Gastroesophageal sphincter (tissue), 4 donors: ENCODE measurements at regions not wholly inside any gene's neighbourhood (a gene's known extent, or its start where the extent isn't known, plus 50 kb on each side); places are given as distances from the start of the nearest gene placed in this dataset.

Experiments
- ATAC-seq: fragments of 150-250 bp; one replicate; pipeline ENCODE4 v1.9.1; 2016; ENCODE audit warnings: mild to moderate bottlenecking, moderate library complexity
- H3K27ac ChIP-seq, 4 donors: fragments of 200-600 bp; sonication (generic) in 3 of 4; 1 replicate in 3 of 4; 2 replicates in 1 of 4; pipeline ENCODE4 v1.5.1; 2016 to 2019
- H3K27me3 ChIP-seq: fragments of 200-600 bp; sonication (generic); one replicate; pipeline ENCODE4 v1.5.1; 2019
- H3K36me3 ChIP-seq, 2 donors: fragments of 200-600 bp; sonication (generic); one replicate each; pipeline ENCODE4 v1.5.1; 2019; ENCODE audit warnings: control low read depth in 1 of 2
- H3K4me1 ChIP-seq, 3 donors: fragments of 200-600 bp; sonication (generic); 1 replicate in 2 of 3; 2 replicates in 1 of 3; pipeline ENCODE4 v1.5.1; 2016 to 2019; ENCODE audit warnings: control low read depth in 2 of 3
- H3K4me3 ChIP-seq, 2 donors: fragments of 200-600 bp; sonication (generic); one replicate each; pipeline ENCODE4 v1.5.1; 2019; ENCODE audit warnings: mild to moderate bottlenecking in 1 of 2, moderate library complexity in 1 of 2
- H3K9me3 ChIP-seq, 3 donors: fragments of 200-600 bp; sonication (generic); one replicate each; pipeline ENCODE4 v1.5.1; 2017 to 2019; ENCODE audit warnings: control low read depth in 2 of 3
- EP300 ChIP-seq: sonication (generic); formaldehyde crosslinking; IDR thresholded peaks from one replicate; pipeline ENCODE4 v1.6.1; 2017; ENCODE audit warnings: antibody characterized with exemption, mild to moderate bottlenecking
- POLR2A ChIP-seq, 2 donors: fragments of 450-650 bp; IDR thresholded peaks; one replicate each; pipeline ENCODE4 v1.6.1; 2017; ENCODE audit warnings: antibody characterized with exemption in 2 of 2, mild to moderate bottlenecking in 2 of 2, moderate library complexity in 1 of 2
- POLR2AphosphoS5 ChIP-seq: sonication (generic); formaldehyde crosslinking; IDR thresholded peaks from one replicate; pipeline ENCODE4 v1.6.1; 2017; ENCODE audit warnings: antibody characterized with exemption
- WGBS, 2 donors: methylation state at CpG; one replicate each; pipeline ENCODE4 v1.1.5; 2018; ENCODE audit warnings: low coverage in 1 of 2; 5-methylcytosine and 5-hydroxymethylcytosine counted together
- TF ChIP-seq, protein P1 (sequence below), 4 experiments: fragments of 200-600 bp in 2 of 4; fragments of 450-650 bp in 2 of 4; sonication (generic) in 1 of 4; IDR thresholded peaks; one replicate each; pipeline ENCODE4 v1.5.1; 2017 to 2019; ENCODE audit warnings: antibody characterized with exemption in 4 of 4, mild to moderate bottlenecking in 2 of 4, moderate library complexity in 2 of 4

GRCh38 chr18:78244779-78245178 lies 734.8 kb upstream of the SALL3 start:
- no peak overlapping the region for H3K27ac ChIP-seq
- H3K9me3 ChIP-seq, result no peaks in the 10 kb centered on the region
- ATAC-seq, result no peak
- TF ChIP-seq, protein P1, sequence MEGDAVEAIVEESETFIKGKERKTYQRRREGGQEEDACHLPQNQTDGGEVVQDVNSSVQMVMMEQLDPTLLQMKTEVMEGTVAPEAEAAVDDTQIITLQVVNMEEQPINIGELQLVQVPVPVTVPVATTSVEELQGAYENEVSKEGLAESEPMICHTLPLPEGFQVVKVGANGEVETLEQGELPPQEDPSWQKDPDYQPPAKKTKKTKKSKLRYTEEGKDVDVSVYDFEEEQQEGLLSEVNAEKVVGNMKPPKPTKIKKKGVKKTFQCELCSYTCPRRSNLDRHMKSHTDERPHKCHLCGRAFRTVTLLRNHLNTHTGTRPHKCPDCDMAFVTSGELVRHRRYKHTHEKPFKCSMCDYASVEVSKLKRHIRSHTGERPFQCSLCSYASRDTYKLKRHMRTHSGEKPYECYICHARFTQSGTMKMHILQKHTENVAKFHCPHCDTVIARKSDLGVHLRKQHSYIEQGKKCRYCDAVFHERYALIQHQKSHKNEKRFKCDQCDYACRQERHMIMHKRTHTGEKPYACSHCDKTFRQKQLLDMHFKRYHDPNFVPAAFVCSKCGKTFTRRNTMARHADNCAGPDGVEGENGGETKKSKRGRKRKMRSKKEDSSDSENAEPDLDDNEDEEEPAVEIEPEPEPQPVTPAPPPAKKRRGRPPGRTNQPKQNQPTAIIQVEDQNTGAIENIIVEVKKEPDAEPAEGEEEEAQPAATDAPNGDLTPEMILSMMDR (IDR thresholded peaks at IDR 0.05), result no peak
- TF ChIP-seq POLR2A (IDR thresholded peaks at IDR 0.05), result no peak
- no peak for TF ChIP-seq POLR2AphosphoS5
- TF ChIP-seq EP300, result no peak
- H3K36me3 ChIP-seq, result no peaks in the 10 kb centered on the region
- peaks cover 44% of the 10 kb centered on the region for H3K27me3 ChIP-seq
- H3K4me1 ChIP-seq, result no peaks in the 10 kb centered on the region
- no peak overlapping the region for H3K4me3 ChIP-seq
- WGBS, 2 donors, result 59 to 71% methylated on average over 4 of the region's 4 CpGs

DNA sequence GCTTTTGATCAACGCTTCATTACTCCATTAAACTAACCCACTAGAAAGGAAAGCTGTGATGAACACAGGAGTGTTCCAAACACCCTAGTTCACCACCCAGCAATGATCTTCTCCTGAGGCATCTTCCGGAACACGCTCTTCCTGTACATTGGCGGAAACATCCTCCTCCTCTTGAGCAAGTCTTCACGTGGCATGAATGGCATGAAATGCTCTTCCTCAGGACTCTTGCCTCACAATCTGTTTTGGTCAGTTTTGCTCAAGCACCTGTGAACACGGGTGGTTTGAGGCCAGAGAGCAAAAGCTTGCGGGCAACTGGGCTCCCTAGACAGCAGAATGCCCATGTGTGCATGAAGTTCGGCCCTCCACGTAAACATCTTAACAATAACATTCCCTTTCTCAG lies 734.2 kb upstream of the SALL3 start:
- WGBS, 2 donors, result 86 to 91% methylated on average over 3 to 8 of the region's 9 CpGs
- no peak for TF ChIP-seq POLR2A (IDR thresholded peaks at IDR 0.05)
- TF ChIP-seq EP300, result no peak
- TF ChIP-seq POLR2AphosphoS5, result no peak
- TF ChIP-seq, protein P1 (IDR thresholded peaks at IDR 0.05), result no peak
- Histone ChIP-seq H3K4me1 (no peaks in the 10 kb centered on the region), H3K27ac (no peak overlapping the region), H3K36me3 (no peaks in the 10 kb centered on the region), H3K9me3 (no peaks in the 10 kb centered on the region), H3K27me3 (peaks cover 44% of the 10 kb centered on the region), H3K4me3 (no peak overlapping the region)
- no peak for ATAC-seq

DNA sequence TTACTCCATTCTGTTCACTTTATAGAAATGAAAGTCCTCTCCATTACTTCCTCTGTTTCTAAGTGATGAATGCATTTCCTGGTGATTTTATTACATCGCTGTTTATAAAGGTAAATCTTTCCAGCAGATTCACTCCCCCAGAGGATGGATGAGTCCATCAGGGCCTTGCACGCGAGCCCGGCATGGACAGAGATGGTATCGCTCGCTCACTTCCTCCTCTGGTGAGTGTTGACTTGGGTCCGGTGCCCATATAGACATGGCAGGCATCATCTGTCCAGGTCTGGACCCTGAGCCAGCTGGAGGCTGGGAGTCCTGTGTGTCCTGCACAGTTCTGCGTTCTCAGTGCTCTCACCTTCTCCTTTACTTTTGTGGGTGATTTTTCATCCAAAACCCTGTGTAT lies 733.6 kb upstream of the SALL3 start:
- Histone ChIP-seq H3K27ac (no peak overlapping the region), H3K4me1 (no peaks in the 10 kb centered on the region), H3K27me3 (peaks cover 45% of the 10 kb centered on the region), H3K9me3 (no peaks in the 10 kb centered on the region), H3K36me3 (no peaks in the 10 kb centered on the region), H3K4me3 (no peak overlapping the region)
- TF ChIP-seq POLR2AphosphoS5, result no peak
- no peak for TF ChIP-seq EP300
- TF ChIP-seq, protein P1 (IDR thresholded peaks at IDR 0.05), result no peak
- TF ChIP-seq POLR2A (IDR thresholded peaks at IDR 0.05), result no peak
- WGBS, 2 donors, result 40 to 75% methylated on average over 4 to 7 of the region's 8 CpGs
- ATAC-seq, result no peak

- no peak overlapping the region for H3K27ac ChIP-seq
- TF ChIP-seq POLR2AphosphoS5, result no peak
- TF ChIP-seq EP300, result no peak
- TF ChIP-seq, protein P1 (IDR thresholded peaks at IDR 0.05), result no peak
- no peak for TF ChIP-seq POLR2A (IDR thresholded peaks at IDR 0.05)
- 40 to 57% methylated on average over 2 to 17 of the region's 17 CpGs for WGBS, 2 donors
- peaks cover 50% of the 10 kb centered on the region for H3K27me3 ChIP-seq
- no peaks in the 10 kb centered on the region for H3K4me1 ChIP-seq
- H3K4me3 ChIP-seq, result no peak overlapping the region
- no peak for ATAC-seq
- H3K9me3 ChIP-seq, result no peaks in the 10 kb centered on the region
- no peaks in the 10 kb centered on the region for H3K36me3 ChIP-seq
Observed at GRCh38 chr18:78246588-78246987, 733.0 kb upstream of the SALL3 start.

DNA sequence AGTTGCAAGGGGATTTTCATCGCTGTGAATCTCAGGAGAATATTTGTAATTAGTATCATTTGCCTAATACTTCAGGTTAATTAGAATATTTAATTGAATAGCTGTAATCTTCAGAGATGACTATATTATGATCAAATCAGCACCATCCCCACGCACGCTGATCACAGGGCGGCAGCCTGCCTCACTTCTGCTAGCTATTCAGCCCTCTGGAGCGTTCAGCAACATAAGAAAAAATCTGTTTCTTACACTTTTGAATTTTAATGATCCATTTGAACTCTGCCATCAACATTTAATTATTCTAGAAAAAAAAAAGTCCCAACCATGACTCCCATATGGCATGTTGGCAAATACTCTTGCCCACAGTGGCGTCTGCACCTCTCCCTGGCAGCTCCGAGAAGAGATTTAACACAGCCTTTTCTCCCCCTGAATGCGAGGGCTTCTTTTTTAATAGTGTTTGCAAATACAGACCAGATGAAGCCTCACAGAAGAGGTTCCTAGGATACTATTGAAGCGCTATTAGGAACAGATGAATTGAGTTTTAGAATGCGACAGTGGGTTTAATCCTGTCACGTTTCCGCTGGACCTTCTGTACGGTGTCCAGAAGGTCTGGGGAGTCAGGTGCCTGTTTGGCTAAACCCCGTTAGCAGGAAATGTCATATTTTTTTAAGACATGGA lies 731.9 kb upstream of the SALL3 start:
- 61 to 86% methylated on average over 7 to 14 of the region's 14 CpGs for WGBS, 2 donors
- no peaks in the 10 kb centered on the region for H3K9me3 ChIP-seq
- ATAC-seq, result no peak
- no peaks in the 10 kb centered on the region for H3K4me1 ChIP-seq
- no peak overlapping the region for H3K27ac ChIP-seq
- no peaks in the 10 kb centered on the region for H3K36me3 ChIP-seq
- TF ChIP-seq EP300 (no peak), POLR2AphosphoS5 (no peak), POLR2A (IDR thresholded peaks at IDR 0.05) (no peak)
- TF ChIP-seq, protein P1 (IDR thresholded peaks at IDR 0.05), result no peak
- H3K4me3 ChIP-seq, result no peak overlapping the region
- peaks cover 51% of the 10 kb centered on the region for H3K27me3 ChIP-seq
